Naive thymus-derived CD4-positive, alpha-beta T cell (primary cell): ENCODE measurements at regions not wholly inside any gene's neighbourhood (a gene's known extent, or its start where the extent isn't known, plus 50 kb on each side); places are given as distances from the start of the nearest gene placed in this dataset.

ENCODE experiments used
- ATAC-seq: fragments of 150-1000 bp; cut with Tn5 transposase; 2 replicates; pipeline ENCODE4 v1.10.0; 2021; ENCODE audit warnings: mild to moderate bottlenecking, moderate library complexity
- CTCF ChIA-PET: fragments of 350-600 bp; sonication (Branson Sonifier 250); formaldehyde crosslinking; loops from one replicate; lab custom pipeline; 2021; ENCODE audit warnings: antibody characterized with exemption; lab: Charles Lee
- POLR2A ChIA-PET: fragments of 350-600 bp; sonication (Branson Sonifier 250); formaldehyde crosslinking; loops from one replicate; lab custom pipeline; 2021; ENCODE audit warnings: antibody characterized with exemption, inconsistent platforms; lab: Charles Lee
- DNase-seq, 9 donors: peaks; one replicate each; pipeline versions ENCODE4 v3.0.0 to v3.0.0-alpha.2; 2020 to 2022; ENCODE audit warnings: mixed read lengths in 1 of 9
- H3K27ac ChIP-seq: one replicate; pipeline ENCODE4 v1.7.0; 2013; ENCODE audit warnings: mild to moderate bottlenecking, low read depth, low read length, moderate library complexity
- H3K27me3 ChIP-seq, 2 donors: one replicate each; pipeline ENCODE4 v1.7.0; 2013; ENCODE audit warnings: low read length in 2 of 2, mild to moderate bottlenecking in 2 of 2, moderate library complexity in 2 of 2; ENCODE audit not compliant: control insufficient read depth in 2 of 2, insufficient read depth in 2 of 2
- H3K36me3 ChIP-seq, 3 experiments: 1 replicate in 2 of 3; 2 replicates in 1 of 3; pipeline ENCODE4 v1.7.0; 2013; ENCODE audit warnings: low read length in 3 of 3, mild to moderate bottlenecking in 3 of 3, moderate library complexity in 1 of 3; ENCODE audit not compliant: insufficient read depth in 3 of 3, control insufficient read depth in 2 of 3
- H3K4me1 ChIP-seq, 2 donors: one replicate each; pipeline ENCODE4 v1.7.0; 2013; ENCODE audit warnings: low read length in 2 of 2, mild to moderate bottlenecking in 2 of 2, moderate library complexity in 1 of 2; ENCODE audit not compliant: control insufficient read depth in 2 of 2, insufficient read depth in 2 of 2
- H3K4me3 ChIP-seq: 2 replicates; pipeline ENCODE4 v1.7.0; 2013; ENCODE audit warnings: mild to moderate bottlenecking, low read length
- H3K9me3 ChIP-seq, 3 experiments: 1 replicate in 2 of 3; 2 replicates in 1 of 3; pipeline ENCODE4 v1.7.0; 2013; ENCODE audit warnings: low read length in 3 of 3; ENCODE audit not compliant: control insufficient read depth in 2 of 3
- H3K27ac Mint-ChIP-seq, 9 donors: one replicate each; pipeline ENCODE4 v1.8.0; 2020 to 2022; ENCODE audit warnings: mixed read lengths in 9 of 9, mild to moderate bottlenecking in 8 of 9, moderate library complexity in 5 of 9, inconsistent platforms in 2 of 9
- H3K27me3 Mint-ChIP-seq, 5 donors: one replicate each; pipeline ENCODE4 v1.8.0; 2021 to 2022; ENCODE audit warnings: mixed read lengths in 5 of 5, mild to moderate bottlenecking in 1 of 5
- H3K36me3 Mint-ChIP-seq, 5 donors: one replicate each; pipeline ENCODE4 v1.8.0; 2020 to 2022; ENCODE audit warnings: mixed read lengths in 5 of 5, mild to moderate bottlenecking in 3 of 5, inconsistent platforms in 1 of 5
- H3K4me1 Mint-ChIP-seq, 7 donors: one replicate each; pipeline ENCODE4 v1.8.0; 2020 to 2022; ENCODE audit warnings: mixed read lengths in 7 of 7, mild to moderate bottlenecking in 3 of 7, inconsistent platforms in 1 of 7
- H3K4me3 Mint-ChIP-seq, 10 donors: one replicate each; pipeline ENCODE4 v1.8.0; 2020 to 2022; ENCODE audit warnings: mild to moderate bottlenecking in 10 of 10, mixed read lengths in 10 of 10, moderate library complexity in 6 of 10, inconsistent platforms in 2 of 10
- H3K9me3 Mint-ChIP-seq, 11 donors: one replicate each; pipeline ENCODE4 v1.8.0; 2020 to 2022; ENCODE audit warnings: mixed read lengths in 11 of 11, mild to moderate bottlenecking in 4 of 11, inconsistent platforms in 1 of 11, moderate library complexity in 1 of 11
- intact Hi-C, 2 donors: fragments of 100-400 bp; cut with micrococcal nuclease; formaldehyde crosslinking; loops; one replicate each; pipeline ENCODE4 v1.15.1; 2023

GRCh38 chr3:72008226-72008996, 223.5 kb upstream of the PROK2 start:
- ChIA-PET POLR2A (interaction anchor here (0.6 kb wide), 1 partner anchor 14 kb away, joined by 3 read pairs; no protein-coding TSS in a partner anchor), CTCF (no interaction called here)
- peaks cover 0 to 12% (median 0%) of the 10 kb centered on the region in 7 donors for H3K4me1 Mint-ChIP-seq
- Histone ChIP-seq H3K4me1 (no peaks in the 10 kb centered on the region), H3K27me3 (no peaks in the 10 kb centered on the region), H3K4me3 (no peak overlapping the region), H3K36me3 (no peaks in the 10 kb centered on the region), H3K9me3 (no peaks in the 10 kb centered on the region), H3K27ac (no peak overlapping the region)
- peak; percentile 84 for ATAC-seq
- no peak for DNase-seq
- peaks cover 0 to 10% (median 0%) of the 10 kb centered on the region in 5 donors for H3K27me3 Mint-ChIP-seq
- peaks cover 0 to 2% (median 0%) of the 10 kb centered on the region in 5 donors for H3K36me3 Mint-ChIP-seq
- intact Hi-C loops, result loop anchor here in 1 of 2 donors (10.0 kb wide), 1 partner anchor 166 kb away; no protein-coding TSS in a partner anchor
- no peak overlapping the region for H3K4me3 Mint-ChIP-seq
- no peak overlapping the region for H3K27ac Mint-ChIP-seq
- H3K9me3 Mint-ChIP-seq, result no peaks in the 10 kb centered on the region

- Mint-ChIP-seq H3K27ac (no peak overlapping the region), H3K4me3 (no peak overlapping the region), H3K9me3 (no peaks in the 10 kb centered on the region), H3K4me1 (peaks cover 0 to 18% (median 0%) of the 10 kb centered on the region in 7 donors), H3K36me3 (peaks cover 0 to 2% (median 0%) of the 10 kb centered on the region in 5 donors), H3K27me3 (peaks cover 0 to 5% (median 0%) of the 10 kb centered on the region in 5 donors)
- intact Hi-C loops, result loop anchor here in 1 of 2 donors (10.0 kb wide), 1 partner anchor 168 kb away; no protein-coding TSS in a partner anchor
- H3K27me3 ChIP-seq, result no peaks in the 10 kb centered on the region
- ATAC-seq (no peak), DNase-seq (no peak)
- POLR2A ChIA-PET, result no interaction called here
- H3K4me1 ChIP-seq, result no peaks in the 10 kb centered on the region
- H3K4me3 ChIP-seq, result no peak overlapping the region
- no peak overlapping the region for H3K27ac ChIP-seq
- no peaks in the 10 kb centered on the region for H3K9me3 ChIP-seq
- CTCF ChIA-PET, result no interaction called here
- no peaks in the 10 kb centered on the region for H3K36me3 ChIP-seq
Observed at GRCh38 chr3:72006631-72007556, 221.9 kb upstream of the PROK2 start.

- no peak overlapping the region for H3K27ac ChIP-seq
- no peak overlapping the region for H3K4me3 ChIP-seq
- H3K36me3 ChIP-seq, result no peaks in the 10 kb centered on the region
- H3K4me1 ChIP-seq, result no peaks in the 10 kb centered on the region
- intact Hi-C loops, result loop anchor here in 1 of 2 donors (10.0 kb wide), 1 partner anchor 170 kb away; no protein-coding TSS in a partner anchor
- H3K27me3 ChIP-seq, result no peaks in the 10 kb centered on the region
- Mint-ChIP-seq H3K36me3 (peaks cover 0 to 2% (median 0%) of the 10 kb centered on the region in 5 donors), H3K4me1 (peaks cover 0 to 11% (median 0%) of the 10 kb centered on the region in 7 donors), H3K27me3 (peaks cover 0 to 5% (median 0%) of the 10 kb centered on the region in 5 donors), H3K4me3 (no peak overlapping the region), H3K27ac (no peak overlapping the region), H3K9me3 (no peaks in the 10 kb centered on the region)
- ChIA-PET POLR2A (no interaction called here), CTCF (no interaction called here)
- DNase-seq (no peak), ATAC-seq (no peak)
- H3K9me3 ChIP-seq, result no peaks in the 10 kb centered on the region
Observed at GRCh38 chr3:72004749-72005292, 219.9 kb upstream of the PROK2 start.

- no peaks in the 10 kb centered on the region for H3K9me3 Mint-ChIP-seq
- intact Hi-C loops, result loop anchor here in 1 of 2 donors (10.0 kb wide), 1 partner anchor 171 kb away; no protein-coding TSS in a partner anchor
- Histone ChIP-seq H3K36me3 (no peaks in the 10 kb centered on the region), H3K27me3 (no peaks in the 10 kb centered on the region), H3K27ac (no peak overlapping the region), H3K9me3 (no peaks in the 10 kb centered on the region), H3K4me3 (no peak overlapping the region), H3K4me1 (no peaks in the 10 kb centered on the region)
- H3K4me3 Mint-ChIP-seq, result no peak overlapping the region
- ChIA-PET CTCF (no interaction called here), POLR2A (no interaction called here)
- DNase-seq (no peak), ATAC-seq (no peak)
- peaks cover 0 to 4% (median 0%) of the 10 kb centered on the region in 5 donors for H3K36me3 Mint-ChIP-seq
- peaks cover 0 to 15% (median 0%) of the 10 kb centered on the region in 7 donors for H3K4me1 Mint-ChIP-seq
- peaks cover 0 to 4% (median 0%) of the 10 kb centered on the region in 5 donors for H3K27me3 Mint-ChIP-seq
- no peak overlapping the region for H3K27ac Mint-ChIP-seq
Observed at GRCh38 chr3:72003936-72004335, 219.0 kb upstream of the PROK2 start.

GRCh38 chr3:72001758-72002157, 216.8 kb upstream of the PROK2 start:
- ATAC-seq (no peak), DNase-seq (no peak)
- peaks cover 0 to 5% (median 0%) of the 10 kb centered on the region in 5 donors for H3K36me3 Mint-ChIP-seq
- ChIA-PET POLR2A (no interaction called here), CTCF (no interaction called here)
- Histone ChIP-seq H3K36me3 (no peaks in the 10 kb centered on the region), H3K27me3 (no peaks in the 10 kb centered on the region), H3K9me3 (no peaks in the 10 kb centered on the region), H3K4me3 (no peak overlapping the region), H3K4me1 (no peaks in the 10 kb centered on the region), H3K27ac (no peak overlapping the region)
- intact Hi-C loops, result loop anchor here in 1 of 2 donors (10.0 kb wide), 1 partner anchor 173 kb away; no protein-coding TSS in a partner anchor
- H3K4me1 Mint-ChIP-seq, result peaks cover 0 to 33% (median 0%) of the 10 kb centered on the region in 7 donors
- no peak overlapping the region for H3K27ac Mint-ChIP-seq
- no peak overlapping the region for H3K4me3 Mint-ChIP-seq
- peaks cover 0 to 2% (median 0%) of the 10 kb centered on the region in 11 donors for H3K9me3 Mint-ChIP-seq
- H3K27me3 Mint-ChIP-seq, result peaks cover 0 to 5% (median 0%) of the 10 kb centered on the region in 5 donors

- H3K36me3 ChIP-seq, result no peaks in the 10 kb centered on the region
- no peak overlapping the region for H3K27ac ChIP-seq
- peak overlapping the region in 1 of 9 donors; percentile 64 for H3K27ac Mint-ChIP-seq
- peaks cover 0 to 5% (median 0%) of the 10 kb centered on the region in 5 donors for H3K36me3 Mint-ChIP-seq
- H3K4me1 Mint-ChIP-seq, result peaks cover 0 to 40% (median 0%) of the 10 kb centered on the region in 7 donors
- DNase-seq (no peak), ATAC-seq (no peak)
- peaks cover 0 to 5% (median 3%) of the 10 kb centered on the region in 5 donors for H3K27me3 Mint-ChIP-seq
- intact Hi-C loops, result no loop called here
- ChIA-PET CTCF (interaction anchor here (0.7 kb wide), 1 partner anchor 276 kb away, joined by 3 read pairs; no protein-coding TSS in a partner anchor), POLR2A (no interaction called here)
- H3K27me3 ChIP-seq, result no peaks in the 10 kb centered on the region
- no peak overlapping the region for H3K4me3 ChIP-seq
- no peaks in the 10 kb centered on the region for H3K9me3 ChIP-seq
- H3K4me3 Mint-ChIP-seq, result no peak overlapping the region
- H3K9me3 Mint-ChIP-seq, result peaks cover 0 to 2% (median 0%) of the 10 kb centered on the region in 11 donors
- no peaks in the 10 kb centered on the region for H3K4me1 ChIP-seq
Observed at GRCh38 chr3:71998995-71999673, 214.2 kb upstream of the PROK2 start.
